NB4 (cell line): ENCODE measurements at regions not wholly inside any gene's neighbourhood (a gene's known extent, or its start where the extent isn't known, plus 50 kb on each side); places are given as distances from the start of the nearest gene placed in this dataset.

ENCODE experiments used
- DNase-seq: peaks from one replicate; pipeline ENCODE4 v3.0.0; 2010; ENCODE audit warnings: low read depth
- H3K4me3 ChIP-seq: one replicate; pipeline ENCODE4 v1.5.1; 2011; ENCODE audit warnings: mild to moderate bottlenecking, low read depth, low read length, moderate library complexity
- CTCF ChIP-seq: IDR thresholded peaks from one replicate; pipeline ENCODE4 v1.5.1; 2012; ENCODE audit warnings: low read depth, low read length
- MYC ChIP-seq: IDR thresholded peaks from 2 replicates; pipeline ENCODE4 v1.6.1; 2011; ENCODE audit warnings: low read depth, low read length
- POLR2A ChIP-seq: IDR thresholded peaks from 2 replicates; pipeline ENCODE4 v1.6.1; 2011; ENCODE audit warnings: mild to moderate bottlenecking; ENCODE audit not compliant: insufficient read length; ENCODE audit errors: extremely low read depth
- TF ChIP-seq, protein P1 (sequence below): IDR thresholded peaks from 2 replicates; pipeline ENCODE4 v1.6.1; 2011; ENCODE audit warnings: low read depth, low read length

- DNase-seq, result no peak
- no peak overlapping the region for H3K4me3 ChIP-seq
- TF ChIP-seq, protein P1, sequence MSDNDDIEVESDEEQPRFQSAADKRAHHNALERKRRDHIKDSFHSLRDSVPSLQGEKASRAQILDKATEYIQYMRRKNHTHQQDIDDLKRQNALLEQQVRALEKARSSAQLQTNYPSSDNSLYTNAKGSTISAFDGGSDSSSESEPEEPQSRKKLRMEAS, result no peak
- TF ChIP-seq MYC (no peak), POLR2A (no peak), CTCF (no peak)
Measured at GRCh38 chr10:83656924-83657323, 482.4 kb upstream of the GHITM start.

GRCh38 chr10:83657487-83657886 is 481.8 kb upstream of the GHITM start:
- no peak overlapping the region for H3K4me3 ChIP-seq
- no peak for DNase-seq
- no peak for TF ChIP-seq CTCF
- TF ChIP-seq MYC, result no peak
- TF ChIP-seq, protein P1, result no peak

GRCh38 chr10:83663918-83664317 is 475.4 kb upstream of the GHITM start:
- no peak overlapping the region for H3K4me3 ChIP-seq
- TF ChIP-seq MYC, result no peak
- no peak for TF ChIP-seq CTCF
- no peak for DNase-seq

DNA sequence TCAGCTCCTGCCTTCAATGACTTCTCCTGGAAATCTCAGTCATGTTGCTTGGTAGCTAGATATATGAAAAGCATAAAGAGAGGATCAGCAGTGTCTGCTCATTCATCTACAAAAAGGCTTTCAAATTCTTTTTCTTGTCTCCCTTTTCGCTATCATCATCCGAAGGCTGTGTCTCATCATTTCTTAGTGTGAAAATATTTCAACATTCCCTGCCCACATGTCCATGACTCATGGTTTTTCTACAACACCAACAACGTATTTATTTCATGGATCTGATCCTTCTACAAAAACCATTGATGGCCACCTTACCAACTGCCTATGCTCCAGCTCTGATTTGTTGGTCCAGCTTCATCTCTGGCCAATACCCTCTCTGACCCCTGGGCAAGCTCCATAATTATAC is 472.5 kb upstream of the GHITM start:
- H3K4me3 ChIP-seq, result no peak overlapping the region
- DNase-seq, result peak; percentile 15
- no peak for TF ChIP-seq CTCF
- no peak for TF ChIP-seq MYC
- no peak for TF ChIP-seq POLR2A
- TF ChIP-seq, protein P1, result no peak

GRCh38 chr10:83667594-83667993 is 471.7 kb upstream of the GHITM start:
- TF ChIP-seq POLR2A, result no peak
- TF ChIP-seq, protein P1, result no peak
- no peak for TF ChIP-seq CTCF
- no peak for TF ChIP-seq MYC
- no peak for DNase-seq
- H3K4me3 ChIP-seq, result no peak overlapping the region

DNA sequence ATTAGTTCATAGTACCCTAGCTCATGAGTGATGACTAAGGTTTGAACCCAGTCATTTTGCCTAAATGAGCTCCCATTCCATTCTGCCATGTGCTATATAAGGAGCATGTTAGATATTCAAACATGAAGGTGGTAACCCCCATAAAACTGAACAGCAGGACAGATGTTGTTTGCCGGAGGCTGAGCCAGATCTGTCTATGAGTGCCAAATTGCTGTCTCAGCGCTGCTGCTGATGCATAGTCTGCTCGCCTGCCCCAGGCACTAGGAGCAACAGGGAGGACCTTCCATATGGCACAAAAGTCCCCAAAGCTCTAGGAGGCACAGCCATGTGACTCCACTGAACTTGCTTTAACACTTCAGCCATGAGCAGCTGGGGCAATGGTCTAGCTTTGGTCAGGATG is 466.0 kb upstream of the GHITM start:
- TF ChIP-seq MYC (no peak), POLR2A (no peak), CTCF (no peak)
- TF ChIP-seq, protein P1, result no peak
- no peak for DNase-seq
- H3K4me3 ChIP-seq, result no peak overlapping the region
